Lower leg skin (tissue), 3 donors: ENCODE measurements at regions not wholly inside any gene's neighbourhood (a gene's known extent, or its start where the extent isn't known, plus 50 kb on each side); places are given as distances from the start of the nearest gene placed in this dataset.

Experiments
- CTCF ChIP-seq, 3 donors: fragments of 450-650 bp; IDR thresholded peaks; one replicate each; pipeline ENCODE4 v1.5.1; 2016; ENCODE audit warnings: antibody characterized with exemption in 3 of 3, mild to moderate bottlenecking in 3 of 3, moderate library complexity in 2 of 3
- POLR2A ChIP-seq, 2 donors: fragments of 450-650 bp; IDR thresholded peaks; one replicate each; pipeline ENCODE4 v1.6.1; 2016 to 2017; ENCODE audit warnings: antibody characterized with exemption in 2 of 2, mild to moderate bottlenecking in 1 of 2, moderate library complexity in 1 of 2

GRCh38 chr2:138950486-138950885, 170.3 kb upstream of the NXPH2 start:
- TF ChIP-seq CTCF (IDR thresholded peaks at IDR 0.05) (no peak), POLR2A (IDR thresholded peaks at IDR 0.05) (no peak)
